Hepatocyte (in vitro differentiated cells): ENCODE measurements at regions not wholly inside any gene's neighbourhood (a gene's known extent, or its start where the extent isn't known, plus 50 kb on each side); places are given as distances from the start of the nearest gene placed in this dataset.

Experiments used
- CTCF ChIP-seq: fragments of 200-600 bp; sonication (generic); IDR thresholded peaks from 2 replicates; pipeline ENCODE4 v1.5.1; 2016; ENCODE audit warnings: antibody characterized with exemption, mild to moderate bottlenecking; ENCODE audit not compliant: poor library complexity
- EZH2phosphoT487 ChIP-seq: fragments of 200-600 bp; sonication (generic); IDR thresholded peaks from one replicate; pipeline ENCODE4 v1.6.1; 2018; ENCODE audit warnings: antibody characterized with exemption, mild to moderate bottlenecking, low read depth, moderate library complexity; ENCODE audit not compliant: unreplicated experiment, severe bottlenecking

- no peak for TF ChIP-seq CTCF
- TF ChIP-seq EZH2phosphoT487, result no peak
Measured at GRCh38 chr2:8551622-8552074, 130.2 kb upstream of the ID2 start.
